RCC 7860 (cell line): ENCODE measurements at regions not wholly inside any gene's neighbourhood (a gene's known extent, or its start where the extent isn't known, plus 50 kb on each side); places are given as distances from the start of the nearest gene placed in this dataset.
A peak's percentile ranks its signal among the peaks of the same experiment; 100 is the strongest.

Source experiments
- DNase-seq: peaks from one replicate; pipeline ENCODE4 v3.0.0-alpha.2; 2015; ENCODE audit warnings: low spot score
- FAIRE-seq: peaks from 2 replicates; lab custom pipeline; 2012; peaks lifted over from hg19 to GRCh38; lab: Jason Lieb, UNC

GRCh38 chr12:68499616-68500015, 111.1 kb upstream of the RAP1B start:
- DNase-seq (no peak), FAIRE-seq (no peak)

- FAIRE-seq (no peak), DNase-seq (no peak)
These were observed 109.5 kb upstream of the RAP1B start for GRCh38 chr12:68501226-68501625.

- DNase-seq (no peak), FAIRE-seq (no peak)
These were observed 104.7 kb upstream of the RAP1B start for GRCh38 chr12:68505970-68506369.

GRCh38 chr12:68506619-68507018, 104.1 kb upstream of the RAP1B start:
- FAIRE-seq: no peak
- no peak for DNase-seq

GRCh38 chr12:68507657-68508056, 103.0 kb upstream of the RAP1B start:
- DNase-seq (no peak), FAIRE-seq (no peak)

- DNase-seq (peak; percentile 36), FAIRE-seq (no peak)
These were observed 102.1 kb upstream of the RAP1B start for GRCh38 chr12:68508576-68508975.

- DNase-seq: no peak
- no peak for FAIRE-seq
These were observed 101.5 kb upstream of the RAP1B start for GRCh38 chr12:68509242-68509641.

GRCh38 chr12:68510397-68510796, 100.3 kb upstream of the RAP1B start:
- no peak for DNase-seq
- no peak for FAIRE-seq

GRCh38 chr12:68514807-68515411, 95.8 kb upstream of the RAP1B start:
- DNase-seq: no peak
- FAIRE-seq: no peak

GRCh38 chr12:68515793-68516192, 94.9 kb upstream of the RAP1B start:
- no peak for FAIRE-seq

GRCh38 chr12:68521321-68521839, 89.3 kb upstream of the RAP1B start:
- FAIRE-seq (peak; percentile 86), DNase-seq (peak; percentile 74)

More at GRCh38 chr12:68515793-68516192, 94.9 kb upstream of the RAP1B start:
- DNase-seq: no peak

GRCh38 chr12:68521848-68522502, 88.7 kb upstream of the RAP1B start:
- FAIRE-seq: no peak

GRCh38 chr12:68529466-68529865, 81.2 kb upstream of the RAP1B start:
- no peak for FAIRE-seq
- DNase-seq: no peak

More at GRCh38 chr12:68521848-68522502, 88.7 kb upstream of the RAP1B start:
- no peak for DNase-seq

- DNase-seq (no peak), FAIRE-seq (no peak)
These were observed 80.8 kb upstream of the RAP1B start for GRCh38 chr12:68529869-68530268.

- DNase-seq (no peak), FAIRE-seq (no peak)
These were observed 80.4 kb upstream of the RAP1B start for GRCh38 chr12:68530299-68530698.

- DNase-seq (peak; percentile 4), FAIRE-seq (no peak)
These were observed 79.7 kb upstream of the RAP1B start for GRCh38 chr12:68530965-68531364.

GRCh38 chr12:68532204-68532886, 78.4 kb upstream of the RAP1B start:
- DNase-seq: no peak
- no peak for FAIRE-seq

- DNase-seq: no peak
- FAIRE-seq: no peak
These were observed 77.8 kb upstream of the RAP1B start for GRCh38 chr12:68532887-68533248.

GRCh38 chr12:68534108-68534507, 76.6 kb upstream of the RAP1B start:
- FAIRE-seq (no peak), DNase-seq (no peak)

- DNase-seq: no peak
- FAIRE-seq: no peak
These were observed 73.7 kb upstream of the RAP1B start for GRCh38 chr12:68536885-68537485.

GRCh38 chr12:68537571-68537970, 73.1 kb upstream of the RAP1B start:
- DNase-seq (no peak), FAIRE-seq (no peak)
